HCT116 (cell line): ENCODE measurements at regions not wholly inside any gene's neighbourhood (a gene's known extent, or its start where the extent isn't known, plus 50 kb on each side); places are given as distances from the start of the nearest gene placed in this dataset.

Source experiments
- CTCF ChIP-seq, 3 experiments: fragments of 200-600 bp in 1 of 3; sonication (generic) in 1 of 3; IDR thresholded peaks in 2 of 3; conservative IDR thresholded peaks in 1 of 3; 2 replicates each; pipeline ENCODE4 v1.5.1; 2012 to 2017; ENCODE audit warnings: low read depth in 2 of 3, low read length in 2 of 3, antibody characterized with exemption in 1 of 3, borderline replicate concordance in 1 of 3, control low read depth in 1 of 3, mild to moderate bottlenecking in 1 of 3, mixed read lengths in 1 of 3, mixed run types in 1 of 3, moderate library complexity in 1 of 3; ENCODE audit not compliant: insufficient read depth in 1 of 3
- ELF1 ChIP-seq: IDR thresholded peaks from 2 replicates; pipeline ENCODE4 v1.6.1; 2012; ENCODE audit warnings: low read depth, borderline replicate concordance
- EZH2 ChIP-seq: fragments of 200-600 bp; sonication (generic); IDR thresholded peaks from 2 replicates; pipeline ENCODE4 v1.6.1; 2017; ENCODE audit warnings: antibody characterized with exemption, mixed run types
- EZH2phosphoT487 ChIP-seq: fragments of 200-600 bp; IDR thresholded peaks from 2 replicates; pipeline ENCODE4 v1.6.1; 2018; ENCODE audit warnings: antibody characterized with exemption, borderline replicate concordance
- POLR2A ChIP-seq: IDR thresholded peaks from 2 replicates; pipeline ENCODE4 v1.7.0; 2011; ENCODE audit warnings: borderline replicate concordance; ENCODE audit not compliant: insufficient read depth, insufficient read length; ENCODE audit errors: extremely low read depth
- POLR2AphosphoS5 ChIP-seq: IDR thresholded peaks from 2 replicates; pipeline ENCODE4 v1.6.1; 2011; ENCODE audit warnings: mild to moderate bottlenecking, low read depth, low read length, moderate library complexity
- REST ChIP-seq: IDR thresholded peaks from 2 replicates; pipeline ENCODE4 v1.6.1; 2012; ENCODE audit warnings: low read depth
- SP1 ChIP-seq: IDR thresholded peaks from 2 replicates; pipeline ENCODE4 v1.6.1; 2012; ENCODE audit warnings: low read depth

GRCh38 chr3:80055306-80055705, 287.5 kb upstream of the ROBO1 start:
- TF ChIP-seq ELF1 (no peak), SP1 (no peak), EZH2 (no peak), REST (no peak), CTCF (IDR thresholded peaks at IDR 0.05 in 2 of 3, conservative IDR thresholded peaks at IDR 0.05 in 1 of 3; ENCODE audit: borderline replicate concordance in 1 of 3, insufficient read depth in 1 of 3, low read depth in 2 of 3, low read length in 2 of 3) (no peak), POLR2A (no peak), POLR2AphosphoS5 (no peak), EZH2phosphoT487 (no peak)
